ENCODE measurements at regions not wholly inside any gene's neighbourhood (a gene's known extent, or its start where the extent isn't known, plus 50 kb on each side); places are given as distances from the start of the nearest gene placed in this dataset.

DNA sequence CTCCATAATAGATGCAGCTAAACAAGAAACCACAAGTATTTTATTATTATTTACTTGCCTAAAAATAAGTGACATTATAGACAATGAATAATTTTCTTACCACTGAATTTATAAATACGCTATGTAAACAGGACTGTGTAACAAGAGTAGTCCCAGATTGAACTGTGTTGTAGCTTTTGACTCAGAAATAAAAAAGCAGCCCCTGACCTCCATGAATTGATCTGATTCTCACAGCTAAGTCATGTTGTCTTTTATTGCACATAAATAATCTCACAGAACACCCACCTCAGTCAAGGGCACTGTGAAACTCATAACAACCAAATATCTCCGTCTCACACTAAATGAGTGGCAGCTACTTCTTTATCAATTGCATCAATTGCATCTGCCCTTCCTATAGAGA, 171.6 kb downstream of the TMX3 start:
- no peaks in the 10 kb centered on the region for H3K9me3 ChIP-seq
- no peak for DNase-seq
- no peaks in the 10 kb centered on the region for H3K36me3 ChIP-seq
- H3K4me3 ChIP-seq (ENCODE audit: low read depth, low read length), result no peak overlapping the region
- TF ChIP-seq, protein P1, sequence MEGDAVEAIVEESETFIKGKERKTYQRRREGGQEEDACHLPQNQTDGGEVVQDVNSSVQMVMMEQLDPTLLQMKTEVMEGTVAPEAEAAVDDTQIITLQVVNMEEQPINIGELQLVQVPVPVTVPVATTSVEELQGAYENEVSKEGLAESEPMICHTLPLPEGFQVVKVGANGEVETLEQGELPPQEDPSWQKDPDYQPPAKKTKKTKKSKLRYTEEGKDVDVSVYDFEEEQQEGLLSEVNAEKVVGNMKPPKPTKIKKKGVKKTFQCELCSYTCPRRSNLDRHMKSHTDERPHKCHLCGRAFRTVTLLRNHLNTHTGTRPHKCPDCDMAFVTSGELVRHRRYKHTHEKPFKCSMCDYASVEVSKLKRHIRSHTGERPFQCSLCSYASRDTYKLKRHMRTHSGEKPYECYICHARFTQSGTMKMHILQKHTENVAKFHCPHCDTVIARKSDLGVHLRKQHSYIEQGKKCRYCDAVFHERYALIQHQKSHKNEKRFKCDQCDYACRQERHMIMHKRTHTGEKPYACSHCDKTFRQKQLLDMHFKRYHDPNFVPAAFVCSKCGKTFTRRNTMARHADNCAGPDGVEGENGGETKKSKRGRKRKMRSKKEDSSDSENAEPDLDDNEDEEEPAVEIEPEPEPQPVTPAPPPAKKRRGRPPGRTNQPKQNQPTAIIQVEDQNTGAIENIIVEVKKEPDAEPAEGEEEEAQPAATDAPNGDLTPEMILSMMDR (IDR thresholded peaks at IDR 0.05; ENCODE audit: low read depth, low read length), result no peak
- H3K27me3 ChIP-seq, result no peaks in the 10 kb centered on the region
- H3K4me1 ChIP-seq, result no peaks in the 10 kb centered on the region

DNA sequence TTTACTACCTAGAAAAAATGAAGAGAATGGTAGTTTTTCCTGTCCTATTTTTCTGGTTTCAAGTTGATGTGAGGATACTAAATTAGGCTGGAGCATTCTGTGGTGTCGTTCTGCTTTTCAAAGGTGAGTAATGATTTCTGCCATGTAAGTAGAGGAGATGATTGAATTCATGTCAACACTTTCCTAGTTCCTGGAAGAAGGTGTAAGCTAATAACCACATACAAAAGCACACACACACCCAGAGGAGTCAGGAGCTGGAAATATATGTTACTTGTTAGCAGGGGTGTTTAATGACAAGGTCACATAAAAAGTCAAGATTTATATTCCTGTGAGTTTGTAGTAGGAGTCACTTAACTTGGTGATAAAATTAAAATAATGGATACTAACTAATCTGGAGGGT, 172.1 kb downstream of the TMX3 start:
- H3K27me3 ChIP-seq, result no peaks in the 10 kb centered on the region
- H3K4me1 ChIP-seq, result no peaks in the 10 kb centered on the region
- TF ChIP-seq, protein P1 (IDR thresholded peaks at IDR 0.05; ENCODE audit: low read depth, low read length), result no peak
- H3K36me3 ChIP-seq, result no peaks in the 10 kb centered on the region
- no peak for DNase-seq
- H3K4me3 ChIP-seq (ENCODE audit: low read depth, low read length), result no peak overlapping the region
- H3K9me3 ChIP-seq, result no peaks in the 10 kb centered on the region

DNA sequence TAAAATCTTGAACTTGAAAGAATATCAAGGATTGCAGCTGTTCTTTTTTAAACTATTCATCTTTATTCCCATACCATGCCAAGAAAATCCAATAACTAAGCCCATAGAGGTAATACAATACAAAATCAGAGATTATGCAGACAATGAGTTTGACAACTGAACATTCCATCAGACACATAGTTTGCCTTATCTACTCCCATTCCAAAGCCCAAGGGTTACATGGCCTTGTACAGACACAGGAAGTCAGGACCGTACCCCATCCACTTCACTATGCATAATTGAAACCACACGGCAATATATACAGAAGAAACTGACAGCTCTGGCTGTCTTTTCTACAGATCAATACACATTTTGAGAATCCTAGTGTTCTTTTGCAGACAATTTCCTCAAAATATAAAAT, 181.3 kb downstream of the TMX3 start:
- TF ChIP-seq, protein P1 (IDR thresholded peaks at IDR 0.05; ENCODE audit: low read depth, low read length), result no peak
- H3K9me3 ChIP-seq, result no peaks in the 10 kb centered on the region
- no peaks in the 10 kb centered on the region for H3K27me3 ChIP-seq
- no peak overlapping the region for H3K4me3 ChIP-seq (ENCODE audit: low read depth, low read length)
- DNase-seq, result no peak
- no peaks in the 10 kb centered on the region for H3K4me1 ChIP-seq
- H3K36me3 ChIP-seq, result no peaks in the 10 kb centered on the region

DNA sequence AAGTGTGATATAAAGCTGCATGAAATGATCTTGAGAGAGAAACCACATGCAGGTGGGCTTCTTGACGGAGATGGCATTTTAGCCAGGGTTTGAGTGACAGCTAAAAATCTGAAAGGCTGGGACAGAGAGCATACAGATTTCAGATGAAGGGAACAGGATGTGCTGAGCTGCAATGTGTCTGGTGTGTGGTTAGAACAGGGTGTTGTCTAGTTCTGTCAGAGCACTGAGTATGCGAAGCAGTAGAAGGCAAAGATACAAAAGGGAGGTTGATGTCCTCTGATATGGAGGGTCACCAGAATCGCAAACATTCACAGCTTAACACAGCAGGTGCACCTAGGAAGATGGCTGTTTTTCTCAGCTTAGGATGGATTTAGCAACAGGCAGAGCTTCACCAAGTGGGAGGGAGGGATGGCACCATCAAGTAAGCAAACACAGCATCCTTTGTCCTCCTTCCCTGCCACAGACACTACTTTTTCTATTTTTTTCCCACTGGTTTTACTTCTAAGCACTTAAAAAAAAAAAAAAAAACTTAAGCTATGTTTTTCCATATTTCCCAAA, 182.5 kb downstream of the TMX3 start:
- TF ChIP-seq, protein P1 (IDR thresholded peaks at IDR 0.05; ENCODE audit: low read depth, low read length), result no peak
- DNase-seq, result no peak
- Histone ChIP-seq H3K27me3 (no peaks in the 10 kb centered on the region), H3K36me3 (no peaks in the 10 kb centered on the region), H3K9me3 (no peaks in the 10 kb centered on the region), H3K4me1 (no peaks in the 10 kb centered on the region), H3K4me3 (ENCODE audit: low read depth, low read length) (no peak overlapping the region)

DNA sequence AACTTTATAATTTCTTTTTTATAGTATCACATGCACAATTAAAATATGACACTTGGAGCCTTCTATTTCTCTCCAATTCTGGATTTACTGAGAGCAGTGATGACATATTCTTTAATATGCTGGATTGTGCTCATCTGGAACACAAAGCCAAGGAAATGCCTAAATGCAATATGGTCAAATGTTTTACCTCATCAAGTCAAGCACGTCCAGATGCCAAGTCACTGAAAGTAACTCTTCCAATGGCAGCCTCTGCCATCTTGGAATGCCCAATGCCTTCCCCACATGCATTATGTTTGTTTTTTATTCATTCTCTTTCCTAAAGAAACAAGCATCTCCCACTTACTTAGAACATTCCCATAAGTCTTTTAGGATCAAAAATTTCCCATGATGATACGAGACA, 189.8 kb downstream of the TMX3 start:
- no peaks in the 10 kb centered on the region for H3K4me1 ChIP-seq
- TF ChIP-seq, protein P1 (IDR thresholded peaks at IDR 0.05; ENCODE audit: low read depth, low read length), result no peak
- no peak overlapping the region for H3K4me3 ChIP-seq (ENCODE audit: low read depth, low read length)
- no peak for DNase-seq
- no peaks in the 10 kb centered on the region for H3K36me3 ChIP-seq
- no peaks in the 10 kb centered on the region for H3K27me3 ChIP-seq
- H3K9me3 ChIP-seq, result no peaks in the 10 kb centered on the region

DNA sequence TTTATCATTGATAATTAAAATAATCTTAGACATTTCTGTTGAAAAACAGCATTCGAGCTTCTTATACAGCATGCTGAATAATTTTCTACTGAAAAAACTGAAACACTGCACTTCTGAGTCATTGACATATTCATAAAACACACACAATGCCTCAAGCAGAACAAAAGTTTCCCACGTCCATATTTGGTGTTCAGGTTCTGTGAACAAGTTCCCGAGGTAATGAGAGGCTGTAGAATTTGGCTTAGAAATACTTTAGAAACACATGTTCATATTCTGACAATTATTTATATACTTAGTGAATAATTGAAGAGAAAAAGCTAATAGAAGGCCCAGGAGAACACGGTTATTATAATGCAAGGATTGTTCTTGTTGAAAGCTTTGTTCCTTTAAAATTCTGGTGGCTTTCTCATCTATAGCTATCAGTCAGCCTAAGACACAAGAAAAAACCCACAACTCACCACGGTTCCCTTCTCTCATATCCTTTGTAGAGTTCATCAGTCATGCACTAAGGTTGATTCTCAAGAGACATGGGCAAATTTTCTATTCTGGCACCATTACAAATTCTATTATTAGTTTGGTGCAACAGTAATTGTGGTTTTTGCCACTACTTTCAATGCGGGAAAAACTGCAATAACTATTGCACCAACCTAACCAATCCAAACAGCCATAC, 194.4 kb downstream of the TMX3 start:
- TF ChIP-seq, protein P1 (IDR thresholded peaks at IDR 0.05; ENCODE audit: low read depth, low read length), result no peak
- H3K4me3 ChIP-seq (ENCODE audit: low read depth, low read length), result no peak overlapping the region

More for the DNA sequence above, 194.4 kb downstream of the TMX3 start:
- H3K27me3 ChIP-seq, result no peaks in the 10 kb centered on the region
- H3K9me3 ChIP-seq, result no peaks in the 10 kb centered on the region
- DNase-seq, result no peak
- H3K4me1 ChIP-seq, result no peaks in the 10 kb centered on the region
- H3K36me3 ChIP-seq, result no peaks in the 10 kb centered on the region

All from BE2C (cell line).